ENCODE measurements at regions not wholly inside any gene's neighbourhood (a gene's known extent, or its start where the extent isn't known, plus 50 kb on each side); places are given as distances from the start of the nearest gene placed in this dataset.

GRCh38 chr5:39863926-39864552 lies 439.3 kb upstream of the DAB2 start:
- peak in 1 of 2 experiments; percentile 16 for DNase-seq

- no peak for DNase-seq
Observed at GRCh38 chr5:39857041-39857440, 432.3 kb upstream of the DAB2 start.

DNA sequence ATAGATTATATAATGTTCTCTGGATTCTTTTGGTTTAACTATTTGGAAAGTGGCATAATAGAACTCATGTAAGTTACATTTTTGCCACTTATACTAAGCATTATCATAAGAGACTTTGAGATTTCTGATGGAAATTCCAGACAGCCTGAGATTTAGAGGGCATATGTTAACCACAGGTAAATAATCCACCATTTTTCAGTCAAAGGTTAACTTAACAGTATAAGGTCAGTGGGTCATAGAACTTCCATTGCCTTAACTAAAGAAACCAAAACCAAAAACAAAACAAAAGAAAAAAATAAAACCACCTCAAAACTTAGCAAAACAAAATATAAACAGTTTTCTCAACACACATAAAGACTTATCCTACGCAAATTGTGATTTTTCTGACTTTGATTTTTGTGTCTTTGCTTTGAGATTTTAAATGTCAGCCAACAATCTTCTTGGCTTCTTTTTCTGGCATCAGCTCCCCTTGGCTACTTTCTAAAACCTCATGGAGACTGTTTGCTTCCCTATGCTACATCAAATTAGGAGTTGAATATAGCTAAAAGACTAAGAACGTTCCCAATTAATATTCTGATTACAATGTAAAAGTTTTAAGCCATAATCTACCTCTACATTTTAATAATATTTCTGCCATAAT lies 430.1 kb upstream of the DAB2 start:
- DNase-seq: no peak

GRCh38 chr5:39850291-39850690 lies 425.5 kb upstream of the DAB2 start:
- DNase-seq: no peak

GRCh38 chr5:39846144-39846543 lies 421.4 kb upstream of the DAB2 start:
- DNase-seq: no peak

DNA sequence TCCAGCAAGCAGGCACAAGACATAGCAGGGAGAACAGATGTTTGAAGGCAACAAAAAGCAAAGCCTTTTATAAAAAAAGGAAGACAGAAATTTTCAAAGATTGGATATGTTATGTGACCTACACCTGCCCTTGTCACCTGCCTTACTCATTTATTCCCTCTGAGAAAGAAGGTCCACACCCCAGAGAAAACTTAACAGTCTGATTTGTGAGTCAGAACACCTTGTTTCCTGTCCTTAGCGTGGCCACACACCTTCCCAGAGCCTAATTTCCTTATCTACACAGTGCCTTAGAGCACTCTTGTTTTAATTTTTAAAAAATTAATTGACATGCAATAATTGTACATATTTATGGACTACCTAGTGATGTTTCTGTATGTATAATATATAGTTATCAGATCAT lies 419.0 kb upstream of the DAB2 start:
- no peak for DNase-seq

GRCh38 chr5:39835371-39835770 lies 410.6 kb upstream of the DAB2 start:
- no peak for DNase-seq

DNA sequence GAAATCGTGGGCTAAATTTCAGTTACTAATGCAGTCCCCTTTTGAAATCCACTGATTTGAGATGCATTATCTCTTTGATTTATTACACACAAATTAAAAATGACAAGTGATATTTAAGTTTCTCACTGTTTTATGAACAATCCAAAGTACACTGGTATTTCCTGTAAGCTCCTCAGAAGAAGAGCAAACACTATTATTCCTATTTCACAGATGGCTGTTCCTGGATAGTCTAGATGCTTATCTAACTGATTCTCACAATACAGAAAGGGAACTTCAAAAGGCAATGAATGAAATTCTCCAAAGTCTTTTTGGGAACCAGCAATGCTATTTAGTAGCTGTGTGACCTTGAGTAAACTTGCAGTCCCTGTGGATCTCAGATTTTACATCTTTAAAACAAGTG lies 404.7 kb upstream of the DAB2 start:
- DNase-seq: no peak

DNA sequence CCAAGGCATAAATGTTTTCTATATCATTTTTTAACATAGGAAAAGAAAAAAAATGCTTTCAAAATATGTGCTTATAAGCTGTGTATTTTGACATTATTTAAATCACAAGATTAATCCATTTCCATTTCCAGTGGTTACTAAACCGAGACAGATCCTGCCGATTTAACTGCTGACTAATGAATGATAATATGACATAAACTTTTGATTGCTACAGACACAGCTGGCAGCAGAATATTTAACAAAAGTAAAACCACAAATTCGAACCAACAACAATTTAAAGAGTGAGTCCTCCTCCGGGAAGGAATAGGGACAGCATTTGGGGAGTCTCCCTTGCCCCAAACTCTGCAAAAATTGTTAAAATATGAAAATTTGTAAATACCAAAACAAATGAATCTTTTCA lies 401.3 kb upstream of the DAB2 start:
- DNase-seq: no peak

DNA sequence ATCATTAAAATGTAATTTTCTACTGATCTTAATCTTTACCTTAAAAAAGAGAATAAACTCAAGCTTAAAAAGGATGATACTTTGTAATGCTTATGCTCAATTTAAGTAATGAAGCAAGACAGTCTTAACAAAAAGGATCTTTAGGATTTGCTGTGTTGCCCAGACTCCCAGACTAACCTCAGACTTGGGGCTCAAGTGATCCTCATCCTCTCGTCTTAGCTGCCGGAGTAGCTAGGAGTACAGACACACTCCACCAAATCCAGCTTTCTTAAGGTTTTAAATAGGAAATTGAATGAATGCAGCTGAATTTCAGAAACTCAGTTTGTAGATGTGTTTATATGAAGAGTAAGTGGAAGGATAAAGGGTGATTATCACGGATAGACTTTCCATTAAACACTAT lies 400.5 kb upstream of the DAB2 start:
- DNase-seq: no peak

- DNase-seq: no peak
Observed at GRCh38 chr5:39822020-39822419, 397.2 kb upstream of the DAB2 start.

DNA sequence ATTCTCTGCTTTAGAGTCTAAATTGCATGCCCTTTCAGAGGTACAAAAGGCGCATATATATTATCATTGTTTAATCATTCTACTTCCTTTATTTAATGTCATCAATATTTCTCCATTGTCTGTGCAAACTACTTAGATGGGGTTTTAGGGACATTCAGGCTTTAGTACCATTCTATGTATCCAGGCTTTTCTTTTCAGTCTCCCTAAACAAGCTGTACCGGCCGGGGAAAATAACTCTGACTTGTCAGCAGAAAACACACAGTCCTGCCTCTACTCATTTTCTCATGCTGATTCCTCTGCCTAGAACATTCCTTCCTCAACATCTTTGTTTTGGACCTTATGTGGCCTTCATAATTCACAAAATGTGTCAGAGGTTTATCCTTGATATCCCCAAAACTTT lies 392.1 kb upstream of the DAB2 start:
- DNase-seq: no peak

DNA sequence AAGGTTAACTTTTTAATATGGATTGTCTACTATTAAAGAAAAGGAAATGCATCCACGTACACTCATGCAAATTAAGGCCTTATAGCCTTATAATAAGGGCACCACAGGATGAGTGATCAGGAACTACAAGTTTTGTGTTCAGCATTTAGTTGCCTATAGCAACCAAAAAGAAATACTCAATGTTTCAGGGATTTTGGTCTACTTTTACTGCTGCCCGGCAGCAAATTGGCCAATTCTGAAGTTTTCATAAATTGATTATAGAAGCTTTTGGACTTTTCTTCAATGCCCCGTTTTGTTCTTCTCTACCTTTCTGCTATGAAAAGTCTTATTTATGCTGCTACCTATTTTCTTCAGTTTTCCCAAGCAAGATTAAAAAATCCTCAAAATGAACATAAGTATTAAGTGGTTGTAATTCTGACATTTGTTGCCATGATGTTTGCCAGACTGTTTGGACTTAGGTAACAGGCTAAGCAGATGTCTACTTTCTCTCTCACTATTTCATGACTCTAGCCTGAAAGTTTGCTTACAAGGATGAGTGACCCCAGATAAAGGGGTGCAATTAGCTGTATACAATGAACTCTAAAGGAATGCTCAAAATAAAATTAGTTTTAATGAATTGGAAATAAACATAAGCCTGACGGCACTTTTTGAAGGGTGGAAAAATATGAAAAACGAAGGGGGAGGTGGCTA lies 391.5 kb upstream of the DAB2 start:
- DNase-seq: no peak

- no peak for DNase-seq
Observed at GRCh38 chr5:39815711-39816110, 390.9 kb upstream of the DAB2 start.

GRCh38 chr5:39811381-39811780 lies 386.6 kb upstream of the DAB2 start:
- peak in 1 of 2 experiments; percentile 11 for DNase-seq

GRCh38 chr5:39808656-39809055 lies 383.9 kb upstream of the DAB2 start:
- no peak for DNase-seq

- no peak for DNase-seq
Observed at GRCh38 chr5:39801306-39801705, 376.5 kb upstream of the DAB2 start.

DNA sequence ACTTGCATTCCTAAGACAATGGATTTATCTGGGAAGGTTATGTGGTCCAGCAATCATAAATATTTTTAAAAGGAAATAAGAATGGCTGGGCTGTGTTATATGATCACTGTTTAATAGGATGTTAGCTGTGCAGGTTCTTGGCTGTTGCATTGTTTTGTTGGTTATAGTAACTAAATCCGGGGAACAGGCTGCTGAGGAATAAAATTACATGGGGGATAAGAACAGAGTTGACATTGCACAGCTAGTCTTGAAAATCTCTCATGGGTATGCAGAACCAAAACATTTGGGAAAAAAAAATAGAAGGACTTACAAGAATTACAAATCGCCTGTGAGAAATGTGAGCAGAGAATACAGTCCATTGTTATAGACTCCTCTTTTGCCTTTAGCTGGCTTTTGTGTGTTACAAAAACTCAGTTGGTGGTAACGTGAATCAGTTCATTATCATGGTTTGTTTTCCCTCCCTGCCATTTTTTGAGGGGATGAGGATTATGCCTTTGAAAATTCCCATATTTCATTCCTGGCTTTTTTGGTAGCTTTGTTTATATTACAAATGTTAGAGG lies 375.3 kb upstream of the DAB2 start:
- DNase-seq: no peak

GRCh38 chr5:39799242-39799641 lies 374.5 kb upstream of the DAB2 start:
- DNase-seq: no peak

- DNase-seq: no peak
Observed at GRCh38 chr5:39794513-39795210, 369.9 kb upstream of the DAB2 start.

- DNase-seq: no peak
Observed at GRCh38 chr5:39785410-39785809, 360.6 kb upstream of the DAB2 start.

GRCh38 chr5:39783756-39784421 lies 359.1 kb upstream of the DAB2 start:
- no peak for DNase-seq

GRCh38 chr5:39780347-39780746 lies 355.6 kb upstream of the DAB2 start:
- DNase-seq: no peak

Measured in NCI-H446 (cell line).